MCF 10A (cell line): ENCODE measurements at regions not wholly inside any gene's neighbourhood (a gene's known extent, or its start where the extent isn't known, plus 50 kb on each side); places are given as distances from the start of the nearest gene placed in this dataset.

Experiments used
- BruUV-seq: library from RNA; stranded (reverse); fragments of 400-500 nt; replicated peaks from 2 replicates; lab custom pipeline; 2021; lab: Mats Ljungman, UMichigan
- CTCF ChIA-PET: fragments of 300-600 bp; sonication (Branson Sonifier 250); formaldehyde crosslinking; extraction: SDS; loops from one replicate; lab custom pipeline; 2021; ENCODE audit warnings: antibody characterized with exemption, inconsistent platforms; lab: Yijun Ruan, JAX
- POLR2A ChIA-PET: fragments of 300-600, 350-650 bp; sonication (Branson Sonifier 250); formaldehyde crosslinking; extraction: SDS; loops from one replicate; lab custom pipeline; 2020; ENCODE audit warnings: antibody characterized with exemption, inconsistent platforms; lab: Yijun Ruan, JAX
- DNase-seq: peaks from one replicate; pipeline ENCODE4 v3.0.0-alpha.2; 2018; ENCODE audit not compliant: unreplicated experiment
- H3K27ac Mint-ChIP-seq: one replicate; pipeline ENCODE4 v1.8.0; 2022; ENCODE audit warnings: mild to moderate bottlenecking, low read depth, mixed read lengths; ENCODE audit not compliant: unreplicated experiment
- H3K27me3 Mint-ChIP-seq: one replicate; pipeline ENCODE4 v1.8.0; 2022; ENCODE audit warnings: mixed read lengths; ENCODE audit not compliant: insufficient read depth, unreplicated experiment
- H3K36me3 Mint-ChIP-seq: one replicate; pipeline ENCODE4 v1.8.0; 2022; ENCODE audit warnings: mild to moderate bottlenecking, moderate library complexity, mixed read lengths; ENCODE audit not compliant: insufficient read depth, unreplicated experiment
- H3K4me1 Mint-ChIP-seq: one replicate; pipeline ENCODE4 v1.8.0; 2022; ENCODE audit warnings: mixed read lengths; ENCODE audit not compliant: insufficient read depth, unreplicated experiment
- H3K4me3 Mint-ChIP-seq: one replicate; pipeline ENCODE4 v1.8.0; 2022; ENCODE audit warnings: mild to moderate bottlenecking, moderate library complexity, mixed read lengths; ENCODE audit not compliant: unreplicated experiment
- H3K9me3 Mint-ChIP-seq: one replicate; pipeline ENCODE4 v1.8.0; 2022; ENCODE audit warnings: mixed read lengths; ENCODE audit not compliant: unreplicated experiment
- CTCF ChIP-seq: fragments of 200-600 bp; IDR thresholded peaks from one replicate; pipeline ENCODE4 v1.8.0; 2022; ENCODE audit warnings: antibody characterized with exemption, mild to moderate bottlenecking; ENCODE audit not compliant: unreplicated experiment
- intact Hi-C: fragments of 100-400 bp; cut with micrococcal nuclease; formaldehyde crosslinking; loops from 2 replicates; pipeline ENCODE4 v1.14.1; 2022

GRCh38 chr2:67917332-67918054, 145.3 kb downstream of the C1D start:
- TSS peak; percentile 77 for BruUV-seq
- intact Hi-C loops: no loop called here
- CTCF ChIA-PET: interaction anchor here (0.6 to 1.0 kb wide), 2 partner anchors 21 to 72 kb away, joined by 3 read pairs; no protein-coding TSS in a partner anchor
- peaks cover 4% of the 10 kb centered on the region for H3K9me3 Mint-ChIP-seq
- peaks cover 16% of the 10 kb centered on the region for H3K4me1 Mint-ChIP-seq
- no peak for TF ChIP-seq CTCF
- peak; percentile 81 for DNase-seq
- H3K4me3 Mint-ChIP-seq: peak overlapping the region; percentile 2
- H3K27me3 Mint-ChIP-seq: no peaks in the 10 kb centered on the region
- H3K27ac Mint-ChIP-seq: peak overlapping the region; percentile 81
- POLR2A ChIA-PET: interaction anchor here (0.9 to 2.2 kb wide), 8 partner anchors 13 to 320 kb away, joined by 3 to 10 read pairs (median 4); no protein-coding TSS in a partner anchor
- no peaks in the 10 kb centered on the region for H3K36me3 Mint-ChIP-seq

DNA sequence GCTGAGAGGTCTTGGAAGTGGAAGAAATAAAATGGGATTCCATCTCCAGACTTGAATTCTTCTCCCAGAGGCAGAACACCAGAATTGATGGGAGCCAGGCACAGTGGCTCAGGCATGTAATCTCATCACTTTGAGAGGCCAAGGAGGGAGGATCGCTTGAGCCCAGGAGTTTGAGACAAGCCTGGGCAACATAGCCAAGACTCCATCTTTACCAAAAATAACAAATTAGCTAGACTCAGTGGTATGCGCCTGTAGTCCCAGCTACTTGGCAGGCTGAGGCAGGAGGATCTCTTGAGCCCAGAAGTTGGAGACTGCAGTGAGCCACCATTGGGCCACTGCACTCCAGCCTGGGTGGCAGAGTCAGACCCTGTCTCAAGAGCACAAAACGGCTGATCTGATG, 144.3 kb downstream of the C1D start:
- ChIA-PET CTCF (interaction anchor here (1.0 kb wide), 1 partner anchor 20 kb away, joined by 3 read pairs; no protein-coding TSS in a partner anchor), POLR2A (interaction anchor here (0.9 to 2.2 kb wide), 5 partner anchors 19 to 74 kb away, joined by 3 to 10 read pairs (median 3); no protein-coding TSS in a partner anchor)
- peak overlapping the region; percentile 81 for H3K27ac Mint-ChIP-seq
- intact Hi-C loops: no loop called here
- peaks cover 18% of the 10 kb centered on the region for H3K4me1 Mint-ChIP-seq
- H3K9me3 Mint-ChIP-seq: no peaks in the 10 kb centered on the region
- H3K36me3 Mint-ChIP-seq: no peaks in the 10 kb centered on the region
- H3K4me3 Mint-ChIP-seq: no peak overlapping the region
- DNase-seq: no peak
- TF ChIP-seq CTCF: no peak
- BruUV-seq: no TSS peak
- no peaks in the 10 kb centered on the region for H3K27me3 Mint-ChIP-seq

DNA sequence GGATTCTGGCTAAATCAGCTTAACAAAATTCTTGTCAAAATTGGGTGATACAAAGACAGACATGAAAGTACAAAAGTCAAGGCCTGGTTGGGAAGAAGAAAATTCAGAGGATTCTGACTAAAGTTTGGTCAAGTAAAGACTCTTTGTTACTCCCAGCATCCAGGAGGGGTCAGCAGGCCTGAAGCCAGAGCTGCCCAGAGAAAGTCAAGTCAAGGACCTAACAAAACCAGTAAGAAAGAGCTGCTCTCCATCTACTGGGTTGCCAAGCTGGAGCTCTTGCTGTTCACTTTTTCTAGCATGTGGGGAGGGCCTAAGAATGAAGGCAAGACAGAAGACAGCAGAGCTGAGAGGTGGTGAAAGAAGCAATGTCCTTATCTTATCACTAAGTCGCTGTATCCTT, 143.3 kb downstream of the C1D start:
- Mint-ChIP-seq H3K27me3 (no peaks in the 10 kb centered on the region), H3K27ac (peak overlapping the region; percentile 56), H3K36me3 (no peaks in the 10 kb centered on the region), H3K9me3 (no peaks in the 10 kb centered on the region), H3K4me1 (peaks cover 22% of the 10 kb centered on the region), H3K4me3 (no peak overlapping the region)
- intact Hi-C loops: no loop called here
- no TSS peak for BruUV-seq
- DNase-seq: no peak
- CTCF ChIA-PET: interaction anchor here (0.6 kb wide), 1 partner anchor 11 kb away, joined by 3 read pairs; no protein-coding TSS in a partner anchor
- POLR2A ChIA-PET: interaction anchor here (0.9 to 1.5 kb wide), 3 partner anchors 9 to 14 kb away, joined by 3 to 5 read pairs (median 3); no protein-coding TSS in a partner anchor
- TF ChIP-seq CTCF: no peak

DNA sequence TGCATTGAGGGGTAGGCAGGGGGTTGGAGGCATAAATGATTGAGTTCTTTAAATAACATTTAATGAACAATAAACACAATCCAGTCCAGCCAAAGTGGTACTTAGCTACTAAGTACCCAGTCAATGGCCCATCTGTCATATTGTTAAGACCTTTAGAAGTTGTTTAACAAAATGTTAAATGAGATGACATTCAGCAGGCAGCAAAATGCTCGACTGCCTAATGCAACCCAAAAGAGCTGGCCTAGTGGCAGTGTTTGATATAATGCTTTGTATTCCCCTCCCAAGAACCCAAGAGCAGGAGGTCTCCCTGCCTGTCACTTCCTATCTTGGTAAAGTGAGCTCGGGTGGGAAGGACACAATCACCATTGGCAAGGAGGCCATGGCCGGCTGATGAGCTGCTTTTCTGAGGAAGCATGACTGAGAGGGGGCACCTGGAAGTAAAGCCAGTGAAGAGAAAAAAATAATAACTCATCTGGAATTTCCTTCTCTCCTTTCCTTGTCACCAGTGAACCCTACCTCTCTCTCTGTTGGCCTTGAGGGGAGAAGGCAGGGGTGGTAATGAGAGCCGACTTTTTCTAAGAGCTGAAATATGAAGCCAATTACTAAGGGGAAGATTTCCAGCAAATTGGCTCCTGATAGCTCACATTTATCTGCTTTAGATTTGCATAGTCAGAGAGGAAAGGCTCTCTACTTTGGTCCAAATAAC, 140.6 kb downstream of the C1D start:
- no peak for TF ChIP-seq CTCF
- Mint-ChIP-seq H3K27ac (no peak overlapping the region), H3K27me3 (no peaks in the 10 kb centered on the region), H3K36me3 (no peaks in the 10 kb centered on the region), H3K4me1 (peaks cover 19% of the 10 kb centered on the region), H3K9me3 (no peaks in the 10 kb centered on the region), H3K4me3 (no peak overlapping the region)
- ChIA-PET CTCF (interaction anchor here (0.6 to 0.7 kb wide), 2 partner anchors 271 to 1401 kb away, joined by 3 to 4 read pairs; no protein-coding TSS in a partner anchor), POLR2A (interaction anchor here (0.6 to 1.0 kb wide), 3 partner anchors 12 to 894 kb away, joined by 3 to 4 read pairs (median 3); no protein-coding TSS in a partner anchor)
- intact Hi-C loops: no loop called here
- DNase-seq: no peak
- no TSS peak for BruUV-seq
